Stimulated activated CD8-positive, alpha-beta memory T cell treated with anti-CD3 and anti-CD28 coated beads, Interleukin-4, amount 100 ng/mL, for 4 hours (primary cell): ENCODE measurements at regions not wholly inside any gene's neighbourhood (a gene's known extent, or its start where the extent isn't known, plus 50 kb on each side); places are given as distances from the start of the nearest gene placed in this dataset.
"Not testable (repeated sequence)": the region's sequence is repeated elsewhere in the genome, so short reads cannot be mapped to it uniquely, and the experiment has no call there.

ENCODE experiments used
- DNase-seq, 2 donors: peaks; one replicate each; pipeline ENCODE4 v3.0.0-alpha.2; 2020; ENCODE audit warnings: low read depth in 2 of 2, low spot score in 1 of 2

GRCh38 chr2:133871545-133872209, 303.4 kb upstream of the NCKAP5 start:
- DNase-seq = no peak

- no peak for DNase-seq
Observed at GRCh38 chr2:133878326-133878725, 310.1 kb upstream of the NCKAP5 start.

- no peak for DNase-seq
Observed at GRCh38 chr2:133879703-133880102, 311.4 kb upstream of the NCKAP5 start.

- not testable (repeated sequence) for DNase-seq
Observed at GRCh38 chr2:133882159-133882558, 313.9 kb upstream of the NCKAP5 start.

- no peak for DNase-seq
Observed at GRCh38 chr2:133884739-133885381, 316.6 kb upstream of the NCKAP5 start.

- no peak for DNase-seq
Observed at GRCh38 chr2:133885847-133886246, 317.6 kb upstream of the NCKAP5 start.

GRCh38 chr2:133886735-133887675, 318.7 kb upstream of the NCKAP5 start:
- DNase-seq = peak in 1 of 2 donors; percentile 3

GRCh38 chr2:133887676-133888040, 319.4 kb upstream of the NCKAP5 start:
- no peak for DNase-seq

GRCh38 chr2:133888107-133888506, 319.8 kb upstream of the NCKAP5 start:
- no peak for DNase-seq

GRCh38 chr2:133888621-133889219, 320.5 kb upstream of the NCKAP5 start:
- DNase-seq = no peak

- no peak for DNase-seq
Observed at GRCh38 chr2:133892352-133892913, 324.2 kb upstream of the NCKAP5 start.

GRCh38 chr2:133894429-133894828, 326.2 kb upstream of the NCKAP5 start:
- DNase-seq = no peak

GRCh38 chr2:133897838-133898237, 329.6 kb upstream of the NCKAP5 start:
- DNase-seq = not testable (repeated sequence)

GRCh38 chr2:133900909-133901308, 332.6 kb upstream of the NCKAP5 start:
- no peak for DNase-seq

- no peak for DNase-seq
Observed at GRCh38 chr2:133906396-133906795, 338.1 kb upstream of the NCKAP5 start.

- no peak for DNase-seq
Observed at GRCh38 chr2:133906926-133907325, 338.7 kb upstream of the NCKAP5 start.

GRCh38 chr2:133908171-133908570, 339.9 kb upstream of the NCKAP5 start:
- DNase-seq = no peak

GRCh38 chr2:133918141-133918540, 335.7 kb upstream of the MGAT5 start:
- no peak for DNase-seq

- no peak for DNase-seq
Observed at GRCh38 chr2:133919285-133919684, 334.6 kb upstream of the MGAT5 start.

GRCh38 chr2:133927894-133928293, 326.0 kb upstream of the MGAT5 start:
- DNase-seq = no peak

- DNase-seq = no peak
Observed at GRCh38 chr2:133936096-133936495, 317.8 kb upstream of the MGAT5 start.
